Stimulated activated naive CD8-positive, alpha-beta T cell treated with anti-CD3 and anti-CD28 coated beads, Interleukin-15, Interleukin-2, amounts not matched to agents 100 U/mL and 50 U/mL, for 24 hours (primary cell): ENCODE measurements at regions not wholly inside any gene's neighbourhood (a gene's known extent, or its start where the extent isn't known, plus 50 kb on each side); places are given as distances from the start of the nearest gene placed in this dataset.
"Not testable (repeated sequence)": the region's sequence is repeated elsewhere in the genome, so short reads cannot be mapped to it uniquely, and the experiment has no call there.

Experiments used
- ATAC-seq: fragments of 150-1000 bp; cut with Tn5 transposase; one replicate; pipeline ENCODE4 v1.10.0; 2021
- DNase-seq: peaks from one replicate; pipeline ENCODE4 v3.0.0; 2021

GRCh38 chrY:8151561-8151960 lies 1185.7 kb upstream of the TSPY4 start:
- no peak for ATAC-seq
- no peak for DNase-seq

DNA sequence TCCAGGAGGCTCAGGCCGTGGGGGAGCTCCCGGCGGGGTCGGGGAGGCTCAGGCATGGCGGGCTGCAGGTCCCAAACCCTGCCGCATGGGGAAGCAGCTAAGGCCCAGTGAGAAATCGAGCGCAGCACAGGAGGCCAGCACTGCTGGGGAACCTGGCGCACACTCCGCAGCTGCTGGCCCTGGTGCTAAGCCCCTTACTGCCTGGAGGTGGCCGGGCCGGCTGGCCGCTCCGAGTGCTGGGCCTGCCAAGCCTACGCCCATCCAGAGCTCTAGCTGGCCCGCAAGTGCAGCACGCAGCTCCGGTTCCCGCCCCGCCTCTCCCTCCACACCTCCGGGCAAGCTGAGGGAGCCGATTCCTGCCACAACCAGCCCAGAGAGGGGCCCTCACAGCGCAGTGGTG lies 1208.7 kb upstream of the TSPY4 start:
- ATAC-seq (no peak), DNase-seq (no peak)

- ATAC-seq (no peak), DNase-seq (no peak)
Measured at GRCh38 chrY:8125907-8126571, 1211.2 kb upstream of the TSPY4 start.

DNA sequence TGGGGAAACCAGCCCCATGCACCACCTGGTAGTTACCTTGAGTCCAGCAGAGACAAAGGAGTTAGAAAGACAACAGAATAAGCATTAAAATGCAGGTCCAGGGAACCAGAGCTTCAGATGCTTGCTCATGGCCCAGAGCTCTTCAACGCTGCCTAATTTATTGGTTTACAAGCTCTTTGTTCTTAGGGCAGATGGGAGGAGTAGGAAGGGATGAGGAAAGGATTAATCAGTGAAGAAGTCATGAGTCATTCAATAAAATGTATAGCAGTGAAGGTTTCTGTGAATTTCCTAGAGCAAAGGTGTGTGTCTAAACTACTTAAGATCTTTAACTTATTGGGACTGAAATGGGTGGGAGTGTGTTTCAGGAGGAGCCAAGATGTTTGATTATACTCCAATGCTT lies 1210.3 kb upstream of the AMELY start:
- DNase-seq: no peak
- ATAC-seq: no peak

DNA sequence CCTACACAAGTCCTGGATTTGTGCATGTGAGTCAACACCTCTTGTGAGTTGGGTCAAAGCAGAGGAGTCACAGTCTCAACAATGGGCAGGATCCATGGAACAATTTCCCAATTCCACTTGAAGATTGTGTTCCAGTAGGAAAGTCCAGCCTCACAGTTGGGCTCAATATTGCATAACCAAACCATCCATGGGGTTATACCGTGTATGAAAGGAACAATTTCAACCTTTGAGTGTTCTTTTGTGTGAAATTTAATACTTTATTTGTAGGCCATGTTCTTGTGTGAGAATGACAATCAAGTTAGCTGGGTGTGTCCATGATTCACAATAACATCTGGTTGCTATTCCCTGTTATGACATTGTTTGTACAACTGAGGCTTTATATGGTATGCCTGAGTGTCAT lies 1182.9 kb upstream of the AMELY start:
- DNase-seq (no peak), ATAC-seq (no peak)

DNA sequence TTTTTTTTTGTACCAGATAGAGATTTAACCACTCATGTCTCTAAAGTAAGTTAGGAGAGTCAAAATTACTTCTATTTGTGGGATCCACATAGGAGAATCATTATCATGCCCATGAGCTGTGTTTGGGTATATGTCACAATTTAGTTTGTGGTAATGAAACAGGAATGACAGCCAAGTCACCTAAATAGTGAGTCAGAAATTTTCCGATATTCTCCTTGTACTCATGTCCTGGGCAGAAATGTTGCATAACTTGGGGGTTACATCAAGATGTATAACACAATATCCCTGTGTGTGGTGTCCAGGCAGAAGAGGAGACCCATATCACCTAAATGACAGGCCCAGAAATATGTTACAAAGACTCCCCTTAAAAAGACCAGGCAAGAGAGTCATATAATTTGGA lies 1181.4 kb upstream of the AMELY start:
- ATAC-seq (no peak), DNase-seq (no peak)

GRCh38 chrY:8085925-8086324 lies 1174.4 kb upstream of the AMELY start:
- DNase-seq (no peak), ATAC-seq (no peak)

DNA sequence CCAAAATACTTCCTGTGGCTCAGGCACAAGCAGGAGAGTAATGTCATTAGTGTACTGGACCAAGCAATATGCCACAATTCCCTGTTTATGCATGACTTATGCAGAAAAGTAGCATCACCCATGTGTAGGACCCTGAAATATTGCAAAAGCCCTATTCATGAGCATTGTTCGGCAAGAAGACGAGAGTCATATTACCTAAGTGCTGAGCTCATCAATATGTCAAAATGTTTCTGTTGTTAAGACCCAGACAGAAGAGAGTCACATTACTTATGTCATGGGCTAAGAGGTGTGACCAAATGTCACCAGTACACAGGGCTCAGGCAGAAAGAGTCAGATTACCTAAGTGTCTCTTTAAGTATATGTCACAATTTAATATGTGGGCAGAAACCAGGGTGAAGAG lies 1172.6 kb upstream of the AMELY start:
- no peak for DNase-seq
- no peak for ATAC-seq

DNA sequence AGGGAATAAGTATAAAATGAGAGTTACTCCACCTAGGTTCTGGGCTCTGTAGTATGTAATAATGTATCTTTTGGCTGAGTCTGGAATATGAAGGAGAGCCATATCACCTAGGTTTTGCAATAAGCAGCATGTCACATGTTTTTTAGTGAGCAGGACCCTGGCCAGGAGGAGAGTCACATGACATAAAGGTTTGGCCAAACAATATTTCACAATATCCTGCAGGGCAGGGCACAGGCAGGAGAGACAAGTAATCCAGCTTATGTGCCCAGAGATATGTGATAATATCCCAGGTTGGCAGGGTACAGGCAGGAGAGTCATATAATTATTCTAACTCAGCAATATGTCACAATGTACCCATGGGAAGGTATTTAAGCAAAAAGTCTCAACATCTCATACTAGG lies 1169.6 kb upstream of the AMELY start:
- no peak for ATAC-seq

DNA sequence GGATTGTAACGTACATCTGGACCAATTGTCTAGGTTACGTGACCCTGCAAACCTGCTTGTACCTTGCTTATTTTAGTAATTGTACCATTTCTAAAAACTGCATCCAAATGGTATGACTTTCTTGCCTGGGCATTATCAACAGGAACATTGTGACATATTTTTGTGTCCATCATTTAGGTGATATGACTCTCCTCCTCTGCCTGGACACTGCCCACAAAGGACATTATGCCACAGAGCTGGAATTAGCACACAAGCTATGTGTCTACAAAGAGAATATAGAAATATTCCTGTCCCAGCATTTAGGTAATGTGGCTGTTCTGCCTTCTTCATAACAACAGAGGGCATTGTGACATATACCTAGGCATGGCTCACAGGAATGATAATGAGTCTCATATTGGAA lies 1153.7 kb upstream of the AMELY start:
- no peak for DNase-seq
- no peak for ATAC-seq

More for the DNA sequence above, 1169.6 kb upstream of the AMELY start:
- no peak for DNase-seq

GRCh38 chrY:8064500-8064899 lies 1152.9 kb upstream of the AMELY start:
- ATAC-seq (no peak), DNase-seq (no peak)

DNA sequence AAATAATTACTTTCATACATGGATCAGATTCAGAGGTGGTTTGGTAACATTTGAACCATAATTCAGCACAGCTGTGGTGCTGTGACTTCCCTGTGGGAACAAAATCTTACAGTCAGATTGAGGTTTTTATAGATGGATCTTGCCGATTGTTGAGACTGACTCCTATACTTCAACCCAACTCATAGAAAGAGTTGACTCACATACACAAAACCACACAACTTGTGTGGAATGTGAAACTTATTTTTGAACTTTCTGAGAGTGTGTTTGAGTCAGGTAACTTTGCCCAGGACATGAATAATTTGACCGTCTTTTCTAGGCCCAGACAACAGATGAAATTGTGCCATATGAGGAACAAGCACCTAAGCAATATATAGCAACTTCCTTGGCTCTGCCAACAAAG lies 1152.4 kb upstream of the AMELY start:
- DNase-seq: no peak

DNA sequence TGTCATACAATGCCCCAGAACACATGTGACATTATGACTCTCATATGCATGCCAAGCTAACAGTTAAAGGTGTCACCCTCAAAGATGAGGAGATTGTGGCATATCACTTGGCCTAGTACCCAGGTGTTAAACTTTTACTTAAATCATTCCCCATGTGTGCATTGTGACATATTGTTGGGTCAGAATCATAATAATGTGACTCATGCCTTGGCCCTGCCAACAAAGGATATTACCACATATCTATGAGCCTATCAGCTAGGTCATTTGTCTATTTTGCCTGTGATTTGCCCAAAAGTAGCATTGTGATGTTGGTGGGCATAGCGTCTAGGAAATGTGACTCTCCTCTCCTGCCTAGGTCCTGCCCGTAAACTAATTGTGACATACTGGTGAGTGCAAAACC lies 1147.1 kb upstream of the AMELY start:
- DNase-seq: no peak
- no peak for ATAC-seq

More for the DNA sequence above, 1152.4 kb upstream of the AMELY start:
- no peak for ATAC-seq

- ATAC-seq (no peak), DNase-seq (no peak)
Measured at GRCh38 chrY:8051340-8051739, 1139.8 kb upstream of the AMELY start.

- ATAC-seq: no peak
- DNase-seq: no peak
Measured at GRCh38 chrY:8041238-8041637, 1129.7 kb upstream of the AMELY start.

GRCh38 chrY:8036563-8036962 lies 1125.0 kb upstream of the AMELY start:
- no peak for DNase-seq
- ATAC-seq: no peak

GRCh38 chrY:8035653-8036052 lies 1124.1 kb upstream of the AMELY start:
- DNase-seq (no peak), ATAC-seq (no peak)

- DNase-seq (no peak), ATAC-seq (no peak)
Measured at GRCh38 chrY:8034673-8035072, 1123.1 kb upstream of the AMELY start.

DNA sequence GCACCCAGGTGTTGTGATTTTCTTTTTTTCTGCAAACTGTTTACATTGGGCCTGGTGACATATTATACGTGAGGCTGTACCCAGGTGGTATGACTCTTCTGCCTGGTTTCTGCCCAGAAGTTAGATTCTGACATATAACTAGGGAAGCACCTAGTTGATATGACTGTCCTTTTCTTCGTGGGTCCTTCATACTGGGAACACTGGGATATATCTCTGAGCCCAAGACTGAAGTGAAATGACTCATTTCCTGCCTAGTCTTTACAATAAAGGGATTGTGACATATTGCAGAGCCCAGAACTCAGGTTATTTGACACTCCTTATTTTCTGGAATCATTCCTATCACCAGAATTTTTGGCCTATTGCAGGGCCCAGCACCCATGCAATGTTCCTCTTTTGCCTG lies 1121.6 kb upstream of the AMELY start:
- no peak for ATAC-seq
- no peak for DNase-seq

- no peak for DNase-seq
- no peak for ATAC-seq
Measured at GRCh38 chrY:8020540-8020939, 1109.0 kb upstream of the AMELY start.

GRCh38 chrY:8011515-8011914 lies 1100.0 kb upstream of the AMELY start:
- no peak for ATAC-seq
- DNase-seq: no peak

GRCh38 chrY:8004196-8004595 lies 1092.6 kb upstream of the AMELY start:
- ATAC-seq (peak; percentile 92), DNase-seq (peak; percentile 3)

- DNase-seq: no peak
- ATAC-seq: no peak
Measured at GRCh38 chrY:7996726-7997125, 1085.2 kb upstream of the AMELY start.

- not testable (repeated sequence) for DNase-seq, ATAC-seq
Measured at GRCh38 chrY:7994781-7995180, 1083.2 kb upstream of the AMELY start.

DNA sequence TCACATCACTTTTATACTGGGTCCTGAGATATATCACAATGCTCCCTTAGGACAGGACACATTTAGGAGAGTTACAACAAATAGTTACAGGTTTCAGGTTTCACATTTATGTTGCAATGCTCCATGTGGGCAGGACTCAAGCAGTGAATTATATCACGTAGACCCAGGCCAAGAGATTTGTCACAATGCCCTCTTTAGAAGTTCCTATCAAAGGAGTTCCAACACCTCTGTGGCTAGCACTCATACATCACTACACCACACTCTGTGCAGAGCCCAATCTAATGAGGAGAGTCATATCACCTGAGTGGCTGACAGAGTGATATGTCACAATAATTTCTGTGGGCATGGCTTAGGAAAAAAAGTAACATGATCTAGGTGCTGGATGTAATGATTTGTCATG lies 1068.2 kb upstream of the AMELY start:
- DNase-seq (no peak), ATAC-seq (no peak)
